Stimulated activated CD4-positive, alpha-beta T cell treated with anti-CD3 and anti-CD28 coated beads, Interleukin-1b, Interleukin-23, amount 100 ng/mL, for 1 hour (primary cell): ENCODE measurements at regions not wholly inside any gene's neighbourhood (a gene's known extent, or its start where the extent isn't known, plus 50 kb on each side); places are given as distances from the start of the nearest gene placed in this dataset.

ENCODE experiments used
- DNase-seq, 2 donors: peaks; one replicate each; pipeline ENCODE4 v3.0.0-alpha.2; 2020; ENCODE audit warnings: low read depth in 2 of 2

DNA sequence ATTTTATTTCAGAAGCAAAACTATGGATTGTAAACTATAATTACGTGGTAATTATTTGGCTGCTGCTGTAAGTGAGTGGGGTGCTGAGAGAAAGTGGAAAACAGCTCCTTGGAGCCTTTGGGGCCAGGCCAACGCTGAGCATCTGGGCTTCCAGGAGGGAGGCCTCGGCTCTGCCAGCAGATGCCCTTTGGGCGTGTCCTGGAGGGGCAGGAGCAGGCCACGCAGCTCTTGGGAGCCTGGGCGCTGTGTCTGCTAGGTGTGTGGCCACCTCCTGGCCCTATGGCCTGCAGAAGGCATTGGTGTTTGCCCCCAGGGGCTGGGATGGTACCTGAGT lies 423.3 kb downstream of the GLRX3 start:
- no peak for DNase-seq

DNA sequence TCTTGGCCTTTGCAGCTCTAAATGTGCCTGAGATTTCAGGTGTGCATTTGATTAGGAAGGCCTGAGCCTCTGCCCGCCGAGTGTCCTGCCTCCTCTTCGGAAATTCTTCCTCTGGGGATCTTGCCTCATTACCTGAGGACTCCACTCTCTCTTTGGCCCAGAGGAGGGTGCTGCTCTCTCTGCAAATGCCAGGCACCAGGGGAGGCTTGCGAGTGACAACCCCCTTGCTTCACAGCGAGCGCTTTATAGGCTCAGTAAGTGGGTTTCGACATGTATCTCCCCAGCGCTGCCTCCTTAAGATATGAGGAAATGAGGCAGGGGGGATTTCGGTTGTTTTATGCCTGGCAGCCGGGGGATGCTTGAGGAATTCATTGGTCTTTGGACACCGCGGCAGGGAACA lies 423.9 kb downstream of the GLRX3 start:
- DNase-seq = no peak

GRCh38 chr10:130560573-130560972 lies 424.4 kb downstream of the GLRX3 start:
- DNase-seq = no peak

- DNase-seq = no peak
Observed at GRCh38 chr10:130561681-130562080, 425.5 kb downstream of the GLRX3 start.

DNA sequence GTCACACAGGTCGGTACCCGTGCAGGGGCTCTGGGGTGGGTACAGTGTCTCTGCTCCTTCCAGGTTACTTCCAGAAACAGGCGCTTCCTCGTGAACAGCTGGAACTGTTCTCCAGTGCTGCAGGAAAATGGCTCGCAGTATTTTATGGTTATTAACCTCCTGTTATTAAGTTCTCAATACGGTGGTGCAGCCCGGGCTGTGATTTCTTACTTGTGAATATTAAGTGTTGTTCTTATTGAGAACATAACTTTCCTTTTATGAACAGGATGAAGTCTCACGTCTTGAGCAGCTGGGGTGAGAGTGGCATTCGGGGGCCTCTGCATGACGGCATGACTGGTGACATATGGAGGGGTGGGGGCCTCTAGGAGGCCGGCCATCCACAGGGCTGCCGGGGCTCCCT lies 430.8 kb downstream of the GLRX3 start:
- no peak for DNase-seq

DNA sequence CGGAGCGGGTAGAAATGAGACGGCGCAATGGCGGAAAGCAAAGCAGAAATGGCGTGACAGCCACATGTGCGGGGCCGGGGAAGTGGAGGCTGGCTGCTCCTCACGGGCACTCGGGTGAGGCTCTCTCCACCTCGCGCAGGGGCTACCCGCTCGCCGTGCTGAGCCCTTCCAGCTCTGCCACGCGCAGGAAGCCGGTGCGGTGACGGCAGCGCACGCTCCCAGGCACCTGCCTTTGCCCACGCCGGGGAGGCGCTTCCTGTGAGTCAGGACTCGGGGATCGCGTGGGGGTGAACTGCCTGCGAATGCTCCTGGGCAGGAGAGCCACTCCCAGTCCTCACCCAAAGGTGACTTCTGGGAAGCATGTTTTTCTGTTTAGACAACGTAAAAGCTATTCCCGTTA lies 431.2 kb downstream of the GLRX3 start:
- no peak for DNase-seq

DNA sequence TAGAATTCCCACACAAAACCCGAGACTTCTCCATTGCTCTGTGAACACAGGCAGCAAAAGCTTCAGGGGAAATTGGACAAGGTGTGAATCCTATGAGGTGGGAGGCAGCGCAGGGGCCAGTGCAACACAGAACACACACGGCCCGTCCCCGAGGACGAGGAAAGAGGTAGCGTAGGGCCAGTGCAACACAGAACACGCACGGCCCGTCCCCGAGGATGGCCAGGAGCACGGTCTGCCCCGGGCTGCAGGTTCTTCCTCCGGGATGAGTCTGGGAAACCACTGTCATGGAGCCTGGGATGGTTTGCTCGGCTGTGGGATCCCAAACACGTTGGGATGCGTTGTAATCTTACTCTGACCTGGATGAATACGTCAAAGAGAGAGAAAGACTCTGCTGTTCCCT lies 432.1 kb downstream of the GLRX3 start:
- DNase-seq = no peak

DNA sequence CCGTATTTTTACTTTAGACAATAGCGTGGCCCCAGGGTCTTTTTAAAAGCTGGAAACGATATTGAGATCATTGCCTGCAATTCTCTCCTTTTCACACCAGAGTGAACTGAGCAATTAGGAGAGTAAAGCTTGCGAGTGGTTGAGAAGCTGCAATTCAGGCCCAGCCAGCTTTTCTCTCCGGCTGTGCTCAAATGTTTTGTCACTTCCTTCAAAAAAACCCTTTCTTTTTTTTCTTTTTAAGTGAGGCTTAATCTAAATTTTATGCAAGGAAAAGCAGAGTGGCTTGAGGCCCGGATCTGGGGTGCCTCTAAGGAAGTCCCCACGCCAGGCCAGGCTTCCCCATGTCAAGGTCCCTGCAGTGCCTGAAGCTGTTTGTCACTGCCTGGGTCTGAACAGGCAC lies 433.9 kb downstream of the GLRX3 start:
- DNase-seq = no peak

DNA sequence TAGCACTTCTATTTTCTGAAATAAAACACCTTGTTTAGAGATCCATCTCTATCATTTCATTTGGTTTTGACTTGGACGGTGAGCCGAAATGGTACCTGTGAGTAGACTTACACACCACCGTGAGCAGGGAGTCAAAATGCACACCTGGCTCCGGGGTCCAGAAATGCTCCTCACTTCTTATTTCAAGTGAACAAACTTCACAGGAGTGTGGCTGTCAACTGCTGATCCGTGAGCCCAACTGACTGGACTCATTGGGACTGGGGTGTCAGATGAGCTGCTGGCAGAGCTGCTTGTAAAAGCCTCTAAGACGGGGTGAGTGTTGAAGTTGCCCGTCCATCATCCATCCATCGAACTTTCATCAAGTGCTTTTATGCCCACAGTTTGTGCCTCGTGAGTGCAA lies 435.5 kb downstream of the GLRX3 start:
- no peak for DNase-seq

GRCh38 chr10:130573446-130573845 lies 437.3 kb downstream of the GLRX3 start:
- DNase-seq = no peak

DNA sequence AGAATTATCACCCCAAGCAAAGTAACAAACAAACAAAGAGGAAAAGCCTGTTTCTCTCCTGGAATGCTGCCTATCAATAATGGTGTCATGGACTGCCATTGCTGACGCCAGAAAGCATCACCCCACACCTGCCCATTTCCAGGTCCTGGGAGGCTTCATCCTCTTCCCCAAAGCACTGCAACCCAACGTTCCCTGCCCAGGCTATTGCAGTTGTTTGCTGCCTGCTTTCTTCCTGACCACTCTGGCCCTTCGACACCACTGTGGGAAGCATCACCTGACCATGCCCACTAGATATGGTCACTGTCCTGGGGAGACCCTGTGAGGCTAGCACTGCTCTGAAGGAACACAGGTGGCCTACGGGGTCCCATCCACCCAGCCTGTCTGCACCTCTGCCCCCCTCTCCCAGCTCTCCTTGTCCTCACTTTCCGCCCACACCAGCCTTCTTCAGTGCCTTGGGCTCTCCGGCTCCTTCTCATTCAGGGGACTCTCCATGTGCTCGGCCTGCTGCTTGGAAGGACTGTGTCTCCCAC lies 439.6 kb downstream of the GLRX3 start:
- no peak for DNase-seq

GRCh38 chr10:130576427-130576826 lies 440.2 kb downstream of the GLRX3 start:
- DNase-seq = no peak

DNA sequence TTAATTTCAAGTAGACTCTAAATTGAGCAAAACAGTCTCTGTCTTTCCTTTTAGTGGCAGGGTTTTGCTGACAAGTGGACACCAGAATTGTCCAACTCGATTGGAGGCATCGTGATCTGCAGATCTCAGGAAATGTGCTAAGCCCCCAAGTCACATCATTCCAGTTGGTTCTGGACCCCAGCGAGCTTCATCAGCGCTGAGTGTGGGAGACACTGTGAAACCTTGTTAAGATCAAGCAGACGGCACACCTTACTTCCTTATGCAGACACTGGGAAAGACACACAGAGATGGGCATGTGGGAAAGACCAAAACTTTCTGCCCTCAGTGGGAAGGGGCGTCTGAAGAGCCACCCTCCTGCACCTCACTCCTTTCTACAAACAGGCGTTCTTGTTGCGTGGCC lies 440.8 kb downstream of the GLRX3 start:
- DNase-seq = no peak

DNA sequence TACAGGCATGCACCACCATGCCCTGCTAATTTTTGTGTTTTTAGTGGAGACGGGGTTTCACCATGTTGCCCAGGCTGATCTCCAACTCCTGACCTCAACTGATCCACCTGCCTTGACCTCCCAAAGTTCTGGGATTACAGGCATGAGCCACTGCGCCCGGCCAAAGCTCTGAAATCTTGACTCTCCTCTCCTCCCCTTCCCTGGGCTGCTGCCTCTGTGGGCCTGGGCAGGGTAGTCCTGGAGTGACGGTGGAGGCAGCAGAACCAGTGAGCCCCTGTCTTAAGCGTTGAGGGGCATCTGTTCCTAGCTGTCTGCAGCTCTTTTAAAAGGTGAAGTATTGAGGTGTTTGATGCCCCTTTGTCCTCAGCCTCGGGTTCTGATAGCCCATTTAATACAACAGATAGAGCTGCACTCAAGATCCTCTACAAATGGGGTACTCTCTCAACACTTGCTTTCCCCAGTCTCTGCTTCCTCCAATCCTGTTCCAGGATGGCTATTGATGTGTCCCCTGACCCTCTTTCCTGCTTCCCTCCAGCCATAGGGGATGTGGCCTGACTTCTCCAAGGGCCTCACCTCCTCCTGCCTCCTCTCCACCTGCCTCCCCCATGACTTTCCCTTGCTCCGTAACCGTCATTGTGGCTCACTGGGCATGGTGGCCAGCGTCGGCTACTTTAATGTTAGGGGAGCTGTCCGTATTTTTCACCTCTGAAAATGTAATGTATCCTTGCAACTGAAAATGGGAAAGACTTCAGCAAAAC lies 442.5 kb downstream of the GLRX3 start:
- no peak for DNase-seq

- DNase-seq = no peak
Observed at GRCh38 chr10:130579913-130580312, 443.7 kb downstream of the GLRX3 start.

DNA sequence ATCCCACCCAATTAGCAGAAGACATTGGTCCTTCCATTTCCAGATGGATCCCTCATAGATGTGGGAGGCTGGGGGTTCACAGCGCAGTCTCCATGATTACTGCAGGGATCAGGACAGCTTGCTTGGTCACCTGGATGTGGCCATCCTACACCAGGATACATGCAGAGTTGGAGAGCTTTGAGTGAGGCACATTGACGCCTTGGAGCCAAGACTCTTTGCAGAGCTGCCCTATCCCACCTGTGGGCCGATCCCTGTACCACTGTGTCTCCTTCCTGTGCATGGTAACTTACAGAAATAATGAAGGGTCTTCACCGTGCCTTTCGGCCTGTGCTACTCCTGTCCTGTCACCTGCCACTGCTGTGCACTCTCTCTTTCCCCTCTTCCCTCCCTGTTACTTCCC lies 444.8 kb downstream of the GLRX3 start:
- DNase-seq = no peak

DNA sequence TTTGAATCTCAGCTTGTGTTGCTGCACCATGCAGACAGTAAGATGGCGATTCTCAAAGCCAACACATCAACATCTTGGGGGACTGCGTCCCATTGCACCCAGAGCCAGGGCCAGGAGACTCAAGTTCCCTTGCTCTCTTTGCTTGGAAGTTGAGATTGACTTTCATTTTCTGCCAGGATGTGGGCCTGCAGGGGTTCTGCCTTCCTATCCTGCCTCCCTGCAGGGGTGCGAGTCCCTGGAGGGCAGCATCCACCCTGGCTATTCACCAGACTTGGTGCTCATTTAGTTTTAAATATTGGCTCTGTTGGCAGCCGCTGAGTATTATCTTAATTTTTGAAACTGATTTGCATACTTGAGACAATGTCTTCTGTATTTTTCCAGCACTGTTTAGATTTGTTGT lies 451.5 kb downstream of the GLRX3 start:
- DNase-seq = no peak

DNA sequence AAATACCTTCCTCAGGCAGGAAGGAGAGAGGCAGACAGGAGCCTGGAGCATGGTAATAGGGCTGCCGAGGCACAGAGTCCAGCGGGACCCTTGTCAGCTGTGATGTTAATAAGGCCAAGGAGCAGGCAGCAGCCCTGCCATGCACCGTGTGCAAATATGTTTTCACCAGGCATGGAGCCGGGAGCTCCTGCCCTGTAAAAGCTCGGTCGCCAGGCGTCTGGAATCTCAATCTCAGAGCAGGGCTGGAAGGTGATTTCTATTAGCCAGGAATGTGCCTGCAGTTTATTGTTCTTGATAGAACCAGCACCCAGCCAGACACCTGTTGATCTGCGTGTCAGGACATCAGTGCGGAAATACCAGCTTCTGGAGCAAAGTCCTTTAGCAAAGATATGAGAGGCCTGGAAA lies 469.8 kb downstream of the GLRX3 start:
- no peak for DNase-seq

GRCh38 chr10:130607366-130607765 lies 471.2 kb downstream of the GLRX3 start:
- DNase-seq = no peak

DNA sequence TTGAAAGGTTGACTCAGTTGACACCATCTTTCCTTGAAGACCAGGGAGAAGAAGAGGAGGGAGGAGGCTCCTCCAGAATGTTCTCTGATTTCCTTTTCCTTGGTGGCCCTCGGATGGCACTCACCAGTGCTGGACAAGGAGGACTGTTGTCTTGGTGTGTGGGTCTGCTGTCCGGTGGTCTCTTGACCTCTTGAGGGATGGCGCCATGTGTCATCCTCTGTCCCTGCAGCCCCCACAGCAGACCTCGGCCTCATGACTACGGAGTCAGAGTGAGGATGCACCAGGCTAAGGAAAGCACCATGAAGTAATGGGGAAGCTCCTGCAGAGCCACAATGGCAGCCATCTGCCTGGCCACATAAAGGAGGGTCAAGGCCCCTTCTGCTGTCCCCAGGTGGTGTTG lies 475.0 kb downstream of the GLRX3 start:
- no peak for DNase-seq

- DNase-seq = no peak
Observed at GRCh38 chr10:130615457-130615856, 479.3 kb downstream of the GLRX3 start.

DNA sequence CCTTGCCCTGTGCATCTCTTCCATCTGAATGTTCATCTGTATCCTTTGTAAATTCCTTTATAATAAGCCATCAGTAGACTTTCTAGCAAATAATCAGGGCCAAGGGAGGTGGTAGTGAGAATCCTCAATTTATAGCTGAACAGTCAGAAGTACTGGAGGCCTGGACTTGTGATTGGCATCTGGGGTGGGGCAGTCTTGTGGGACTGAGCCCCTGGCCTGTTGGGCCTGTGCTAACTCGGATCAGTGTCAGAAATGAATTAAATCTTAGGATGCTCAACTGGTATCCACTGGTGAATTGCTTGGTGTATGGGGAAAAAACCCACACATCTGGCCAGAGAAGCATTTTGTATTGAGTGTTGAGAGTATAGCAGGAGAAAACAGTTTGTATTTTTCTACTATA lies 481.8 kb downstream of the GLRX3 start:
- no peak for DNase-seq

GRCh38 chr10:130618647-130619046 lies 482.5 kb downstream of the GLRX3 start:
- no peak for DNase-seq

- DNase-seq = no peak
Observed at GRCh38 chr10:130621231-130621775, 485.1 kb downstream of the GLRX3 start.
